ENCODE measurements at regions not wholly inside any gene's neighbourhood (a gene's known extent, or its start where the extent isn't known, plus 50 kb on each side); places are given as distances from the start of the nearest gene placed in this dataset.

DNA sequence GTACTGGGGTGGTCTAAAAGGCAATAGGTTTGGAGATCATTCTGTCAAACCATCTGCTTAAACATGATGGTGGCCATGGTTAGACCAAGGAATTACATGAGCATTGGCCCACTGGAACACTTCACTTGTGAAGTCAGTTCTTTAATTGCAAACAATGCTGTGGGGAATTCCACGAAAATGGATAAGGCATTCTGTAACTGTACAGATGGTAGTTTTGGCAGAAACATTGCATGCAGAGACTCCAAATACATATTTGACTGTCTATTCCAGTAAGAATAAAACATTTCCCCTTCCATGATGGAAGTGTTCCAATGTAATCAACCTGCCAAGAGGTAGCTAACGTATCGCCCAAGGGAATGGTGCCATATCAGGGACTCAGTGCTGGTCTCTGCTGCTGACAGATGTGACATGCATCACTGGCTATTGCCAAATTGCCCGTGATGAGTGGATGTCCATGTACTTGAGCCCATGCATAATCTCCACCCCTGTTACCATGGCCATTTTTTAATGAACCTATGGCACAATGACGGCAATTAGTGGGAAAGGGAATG is 417.9 kb downstream of the CDH7 start:
- H3K4me3 Mint-ChIP-seq: no peak overlapping the region

More for the DNA sequence above, 417.9 kb downstream of the CDH7 start:
- DNase-seq (ENCODE audit: low spot score) (no peak), ATAC-seq (no peak)
- H3K27ac Mint-ChIP-seq: no peak overlapping the region
- no peaks in the 10 kb centered on the region for H3K27me3 Mint-ChIP-seq (ENCODE audit: low read depth)
- TF ChIP-seq ZNF138 (CRISPR knock-in tag; conservative IDR thresholded peaks at IDR 0.05): no peak
- TF ChIP-seq GABPB1 (CRISPR knock-in tag; IDR thresholded peaks at IDR 0.05): no peak
- TF ChIP-seq, protein P1, sequence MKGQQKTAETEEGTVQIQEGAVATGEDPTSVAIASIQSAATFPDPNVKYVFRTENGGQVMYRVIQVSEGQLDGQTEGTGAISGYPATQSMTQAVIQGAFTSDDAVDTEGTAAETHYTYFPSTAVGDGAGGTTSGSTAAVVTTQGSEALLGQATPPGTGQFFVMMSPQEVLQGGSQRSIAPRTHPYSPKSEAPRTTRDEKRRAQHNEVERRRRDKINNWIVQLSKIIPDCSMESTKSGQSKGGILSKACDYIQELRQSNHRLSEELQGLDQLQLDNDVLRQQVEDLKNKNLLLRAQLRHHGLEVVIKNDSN (CRISPR knock-in tag; IDR thresholded peaks at IDR 0.05): no peak
- no peak for TF ChIP-seq HMGA2 (CRISPR knock-in tag; IDR thresholded peaks at IDR 0.05)
- TF ChIP-seq, protein P2, sequence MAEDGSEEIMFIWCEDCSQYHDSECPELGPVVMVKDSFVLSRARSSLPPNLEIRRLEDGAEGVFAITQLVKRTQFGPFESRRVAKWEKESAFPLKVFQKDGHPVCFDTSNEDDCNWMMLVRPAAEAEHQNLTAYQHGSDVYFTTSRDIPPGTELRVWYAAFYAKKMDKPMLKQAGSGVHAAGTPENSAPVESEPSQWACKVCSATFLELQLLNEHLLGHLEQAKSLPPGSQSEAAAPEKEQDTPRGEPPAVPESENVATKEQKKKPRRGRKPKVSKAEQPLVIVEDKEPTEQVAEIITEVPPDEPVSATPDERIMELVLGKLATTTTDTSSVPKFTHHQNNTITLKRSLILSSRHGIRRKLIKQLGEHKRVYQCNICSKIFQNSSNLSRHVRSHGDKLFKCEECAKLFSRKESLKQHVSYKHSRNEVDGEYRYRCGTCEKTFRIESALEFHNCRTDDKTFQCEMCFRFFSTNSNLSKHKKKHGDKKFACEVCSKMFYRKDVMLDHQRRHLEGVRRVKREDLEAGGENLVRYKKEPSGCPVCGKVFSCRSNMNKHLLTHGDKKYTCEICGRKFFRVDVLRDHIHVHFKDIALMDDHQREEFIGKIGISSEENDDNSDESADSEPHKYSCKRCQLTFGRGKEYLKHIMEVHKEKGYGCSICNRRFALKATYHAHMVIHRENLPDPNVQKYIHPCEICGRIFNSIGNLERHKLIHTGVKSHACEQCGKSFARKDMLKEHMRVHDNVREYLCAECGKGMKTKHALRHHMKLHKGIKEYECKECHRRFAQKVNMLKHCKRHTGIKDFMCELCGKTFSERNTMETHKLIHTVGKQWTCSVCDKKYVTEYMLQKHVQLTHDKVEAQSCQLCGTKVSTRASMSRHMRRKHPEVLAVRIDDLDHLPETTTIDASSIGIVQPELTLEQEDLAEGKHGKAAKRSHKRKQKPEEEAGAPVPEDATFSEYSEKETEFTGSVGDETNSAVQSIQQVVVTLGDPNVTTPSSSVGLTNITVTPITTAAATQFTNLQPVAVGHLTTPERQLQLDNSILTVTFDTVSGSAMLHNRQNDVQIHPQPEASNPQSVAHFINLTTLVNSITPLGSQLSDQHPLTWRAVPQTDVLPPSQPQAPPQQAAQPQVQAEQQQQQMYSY (CRISPR knock-in tag; IDR thresholded peaks at IDR 0.05): no peak
- no peak for TF ChIP-seq MXD4 (CRISPR knock-in tag; IDR thresholded peaks at IDR 0.05; ENCODE audit: borderline replicate concordance)
- TF ChIP-seq, protein P3, sequence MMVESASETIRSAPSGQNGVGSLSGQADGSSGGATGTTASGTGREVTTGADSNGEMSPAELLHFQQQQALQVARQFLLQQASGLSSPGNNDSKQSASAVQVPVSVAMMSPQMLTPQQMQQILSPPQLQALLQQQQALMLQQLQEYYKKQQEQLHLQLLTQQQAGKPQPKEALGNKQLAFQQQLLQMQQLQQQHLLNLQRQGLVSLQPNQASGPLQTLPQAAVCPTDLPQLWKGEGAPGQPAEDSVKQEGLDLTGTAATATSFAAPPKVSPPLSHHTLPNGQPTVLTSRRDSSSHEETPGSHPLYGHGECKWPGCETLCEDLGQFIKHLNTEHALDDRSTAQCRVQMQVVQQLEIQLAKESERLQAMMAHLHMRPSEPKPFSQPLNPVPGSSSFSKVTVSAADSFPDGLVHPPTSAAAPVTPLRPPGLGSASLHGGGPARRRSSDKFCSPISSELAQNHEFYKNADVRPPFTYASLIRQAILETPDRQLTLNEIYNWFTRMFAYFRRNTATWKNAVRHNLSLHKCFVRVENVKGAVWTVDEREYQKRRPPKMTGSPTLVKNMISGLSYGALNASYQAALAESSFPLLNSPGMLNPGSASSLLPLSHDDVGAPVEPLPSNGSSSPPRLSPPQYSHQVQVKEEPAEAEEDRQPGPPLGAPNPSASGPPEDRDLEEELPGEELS (CRISPR knock-in tag; IDR thresholded peaks at IDR 0.05): no peak
- TF ChIP-seq, protein P4, sequence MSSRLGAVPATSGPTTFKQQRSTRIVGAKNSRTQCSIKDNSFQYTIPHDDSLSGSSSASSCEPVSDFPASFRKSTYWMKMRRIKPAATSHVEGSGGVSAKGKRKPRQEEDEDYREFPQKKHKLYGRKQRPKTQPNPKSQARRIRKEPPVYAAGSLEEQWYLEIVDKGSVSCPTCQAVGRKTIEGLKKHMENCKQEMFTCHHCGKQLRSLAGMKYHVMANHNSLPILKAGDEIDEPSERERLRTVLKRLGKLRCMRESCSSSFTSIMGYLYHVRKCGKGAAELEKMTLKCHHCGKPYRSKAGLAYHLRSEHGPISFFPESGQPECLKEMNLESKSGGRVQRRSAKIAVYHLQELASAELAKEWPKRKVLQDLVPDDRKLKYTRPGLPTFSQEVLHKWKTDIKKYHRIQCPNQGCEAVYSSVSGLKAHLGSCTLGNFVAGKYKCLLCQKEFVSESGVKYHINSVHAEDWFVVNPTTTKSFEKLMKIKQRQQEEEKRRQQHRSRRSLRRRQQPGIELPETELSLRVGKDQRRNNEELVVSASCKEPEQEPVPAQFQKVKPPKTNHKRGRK (CRISPR knock-in tag; IDR thresholded peaks at IDR 0.05; ENCODE audit: borderline replicate concordance): no peak
- TF ChIP-seq, protein P5, sequence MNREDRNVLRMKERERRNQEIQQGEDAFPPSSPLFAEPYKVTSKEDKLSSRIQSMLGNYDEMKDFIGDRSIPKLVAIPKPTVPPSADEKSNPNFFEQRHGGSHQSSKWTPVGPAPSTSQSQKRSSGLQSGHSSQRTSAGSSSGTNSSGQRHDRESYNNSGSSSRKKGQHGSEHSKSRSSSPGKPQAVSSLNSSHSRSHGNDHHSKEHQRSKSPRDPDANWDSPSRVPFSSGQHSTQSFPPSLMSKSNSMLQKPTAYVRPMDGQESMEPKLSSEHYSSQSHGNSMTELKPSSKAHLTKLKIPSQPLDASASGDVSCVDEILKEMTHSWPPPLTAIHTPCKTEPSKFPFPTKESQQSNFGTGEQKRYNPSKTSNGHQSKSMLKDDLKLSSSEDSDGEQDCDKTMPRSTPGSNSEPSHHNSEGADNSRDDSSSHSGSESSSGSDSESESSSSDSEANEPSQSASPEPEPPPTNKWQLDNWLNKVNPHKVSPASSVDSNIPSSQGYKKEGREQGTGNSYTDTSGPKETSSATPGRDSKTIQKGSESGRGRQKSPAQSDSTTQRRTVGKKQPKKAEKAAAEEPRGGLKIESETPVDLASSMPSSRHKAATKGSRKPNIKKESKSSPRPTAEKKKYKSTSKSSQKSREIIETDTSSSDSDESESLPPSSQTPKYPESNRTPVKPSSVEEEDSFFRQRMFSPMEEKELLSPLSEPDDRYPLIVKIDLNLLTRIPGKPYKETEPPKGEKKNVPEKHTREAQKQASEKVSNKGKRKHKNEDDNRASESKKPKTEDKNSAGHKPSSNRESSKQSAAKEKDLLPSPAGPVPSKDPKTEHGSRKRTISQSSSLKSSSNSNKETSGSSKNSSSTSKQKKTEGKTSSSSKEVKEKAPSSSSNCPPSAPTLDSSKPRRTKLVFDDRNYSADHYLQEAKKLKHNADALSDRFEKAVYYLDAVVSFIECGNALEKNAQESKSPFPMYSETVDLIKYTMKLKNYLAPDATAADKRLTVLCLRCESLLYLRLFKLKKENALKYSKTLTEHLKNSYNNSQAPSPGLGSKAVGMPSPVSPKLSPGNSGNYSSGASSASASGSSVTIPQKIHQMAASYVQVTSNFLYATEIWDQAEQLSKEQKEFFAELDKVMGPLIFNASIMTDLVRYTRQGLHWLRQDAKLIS (CRISPR knock-in tag; IDR thresholded peaks at IDR 0.05; ENCODE audit: borderline replicate concordance): no peak
- no peak for TF ChIP-seq TCF7 (CRISPR knock-in tag; IDR thresholded peaks at IDR 0.05; ENCODE audit: low read depth)
- TF ChIP-seq, protein P6, sequence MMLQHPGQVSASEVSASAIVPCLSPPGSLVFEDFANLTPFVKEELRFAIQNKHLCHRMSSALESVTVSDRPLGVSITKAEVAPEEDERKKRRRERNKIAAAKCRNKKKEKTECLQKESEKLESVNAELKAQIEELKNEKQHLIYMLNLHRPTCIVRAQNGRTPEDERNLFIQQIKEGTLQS (CRISPR knock-in tag; conservative IDR thresholded peaks at IDR 0.05): no peak
- no peak for TF ChIP-seq ZNF416 (CRISPR knock-in tag; IDR thresholded peaks at IDR 0.05)
- TF ChIP-seq ZNF121 (CRISPR knock-in tag; IDR thresholded peaks at IDR 0.05): no peak
- H3K4me1 Mint-ChIP-seq: no peaks in the 10 kb centered on the region
- POLR2A ChIA-PET: no interaction called here
- CTCF ChIA-PET: no interaction called here
- H3K36me3 Mint-ChIP-seq: peaks cover 4% of the 10 kb centered on the region; the same call in 1 of the 2 replicates
- H3K9me3 Mint-ChIP-seq: peaks cover 6% of the 10 kb centered on the region

Measured in WTC11 (cell line).